Activated CD8-positive, alpha-beta T cell treated with anti-CD3 and anti-CD28 coated beads for 36 hours (primary cell): ENCODE measurements at regions not wholly inside any gene's neighbourhood (a gene's known extent, or its start where the extent isn't known, plus 50 kb on each side); places are given as distances from the start of the nearest gene placed in this dataset.

Source experiments
- ATAC-seq: fragments of 200-7000 bp; cut with Tn5 transposase; one replicate; pipeline ENCODE4 v1.10.0; 2021; ENCODE audit warnings: mild to moderate bottlenecking, moderate library complexity
- CTCF ChIA-PET: fragments of 350-600 bp; sonication (Branson Sonifier 250); formaldehyde crosslinking; loops from one replicate; lab custom pipeline; 2021; ENCODE audit warnings: antibody characterized with exemption; lab: Charles Lee
- POLR2A ChIA-PET: fragments of 350-600 bp; sonication (Branson Sonifier 250); formaldehyde crosslinking; loops from one replicate; lab custom pipeline; 2021; ENCODE audit warnings: antibody characterized with exemption; lab: Charles Lee
- DNase-seq: peaks from one replicate; pipeline ENCODE4 v3.0.0-alpha.2; 2020
- H3K27ac Mint-ChIP-seq: one replicate; pipeline ENCODE4 v1.8.0; 2021; ENCODE audit warnings: mild to moderate bottlenecking, mixed read lengths
- H3K27me3 Mint-ChIP-seq: one replicate; pipeline ENCODE4 v1.8.0; 2021; ENCODE audit warnings: mixed read lengths
- H3K36me3 Mint-ChIP-seq: one replicate; pipeline ENCODE4 v1.8.0; 2021; ENCODE audit warnings: low read depth, mixed read lengths
- H3K4me1 Mint-ChIP-seq: one replicate; pipeline ENCODE4 v1.8.0; 2021; ENCODE audit warnings: low read depth, mixed read lengths
- H3K4me3 Mint-ChIP-seq: one replicate; pipeline ENCODE4 v1.8.0; 2021; ENCODE audit warnings: mild to moderate bottlenecking, moderate library complexity, mixed read lengths
- H3K9me3 Mint-ChIP-seq: one replicate; pipeline ENCODE4 v1.8.0; 2021; ENCODE audit warnings: mixed read lengths
- intact Hi-C: fragments of 100-400 bp; cut with micrococcal nuclease; formaldehyde crosslinking; loops from one replicate; pipeline ENCODE4 v1.10.0; 2022
- TF ChIP-seq, protein P1 (sequence below): fragments of 200-600 bp; IDR thresholded peaks from one replicate; pipeline ENCODE4 v1.8.0; 2022; ENCODE audit warnings: antibody characterized with exemption, mild to moderate bottlenecking

DNA sequence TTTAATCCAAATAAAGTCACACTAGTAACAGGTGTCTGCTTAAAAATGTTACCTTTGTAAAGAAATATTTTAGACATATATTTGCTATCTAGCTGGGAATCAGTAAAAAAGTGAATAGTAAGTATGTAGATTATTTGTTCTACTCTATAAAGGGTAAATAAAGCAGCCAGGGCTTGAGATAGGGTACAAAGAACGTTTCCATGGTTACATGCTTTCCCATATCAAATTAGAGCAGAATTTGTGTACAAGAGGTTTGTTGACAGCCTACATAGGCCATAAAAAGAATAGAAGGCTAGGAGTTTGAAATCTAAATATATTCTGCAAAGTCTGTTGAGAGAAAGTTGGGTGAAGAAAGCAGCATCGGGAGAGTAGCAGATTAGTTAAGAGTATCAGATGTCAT is 160.9 kb upstream of the POU5F2 start:
- H3K27ac Mint-ChIP-seq: no peak overlapping the region
- ChIA-PET POLR2A (no interaction called here), CTCF (interaction anchor here (1.3 to 1.7 kb wide), 2 partner anchors 15 to 27 kb away, joined by 3 read pairs; no protein-coding TSS in a partner anchor)
- H3K36me3 Mint-ChIP-seq: no peaks in the 10 kb centered on the region
- DNase-seq (no peak), ATAC-seq (no peak)
- intact Hi-C loops: no loop called here
- TF ChIP-seq, protein P1, sequence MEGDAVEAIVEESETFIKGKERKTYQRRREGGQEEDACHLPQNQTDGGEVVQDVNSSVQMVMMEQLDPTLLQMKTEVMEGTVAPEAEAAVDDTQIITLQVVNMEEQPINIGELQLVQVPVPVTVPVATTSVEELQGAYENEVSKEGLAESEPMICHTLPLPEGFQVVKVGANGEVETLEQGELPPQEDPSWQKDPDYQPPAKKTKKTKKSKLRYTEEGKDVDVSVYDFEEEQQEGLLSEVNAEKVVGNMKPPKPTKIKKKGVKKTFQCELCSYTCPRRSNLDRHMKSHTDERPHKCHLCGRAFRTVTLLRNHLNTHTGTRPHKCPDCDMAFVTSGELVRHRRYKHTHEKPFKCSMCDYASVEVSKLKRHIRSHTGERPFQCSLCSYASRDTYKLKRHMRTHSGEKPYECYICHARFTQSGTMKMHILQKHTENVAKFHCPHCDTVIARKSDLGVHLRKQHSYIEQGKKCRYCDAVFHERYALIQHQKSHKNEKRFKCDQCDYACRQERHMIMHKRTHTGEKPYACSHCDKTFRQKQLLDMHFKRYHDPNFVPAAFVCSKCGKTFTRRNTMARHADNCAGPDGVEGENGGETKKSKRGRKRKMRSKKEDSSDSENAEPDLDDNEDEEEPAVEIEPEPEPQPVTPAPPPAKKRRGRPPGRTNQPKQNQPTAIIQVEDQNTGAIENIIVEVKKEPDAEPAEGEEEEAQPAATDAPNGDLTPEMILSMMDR: no peak
- no peaks in the 10 kb centered on the region for H3K4me1 Mint-ChIP-seq
- no peaks in the 10 kb centered on the region for H3K27me3 Mint-ChIP-seq
- no peak overlapping the region for H3K4me3 Mint-ChIP-seq
- no peaks in the 10 kb centered on the region for H3K9me3 Mint-ChIP-seq

DNA sequence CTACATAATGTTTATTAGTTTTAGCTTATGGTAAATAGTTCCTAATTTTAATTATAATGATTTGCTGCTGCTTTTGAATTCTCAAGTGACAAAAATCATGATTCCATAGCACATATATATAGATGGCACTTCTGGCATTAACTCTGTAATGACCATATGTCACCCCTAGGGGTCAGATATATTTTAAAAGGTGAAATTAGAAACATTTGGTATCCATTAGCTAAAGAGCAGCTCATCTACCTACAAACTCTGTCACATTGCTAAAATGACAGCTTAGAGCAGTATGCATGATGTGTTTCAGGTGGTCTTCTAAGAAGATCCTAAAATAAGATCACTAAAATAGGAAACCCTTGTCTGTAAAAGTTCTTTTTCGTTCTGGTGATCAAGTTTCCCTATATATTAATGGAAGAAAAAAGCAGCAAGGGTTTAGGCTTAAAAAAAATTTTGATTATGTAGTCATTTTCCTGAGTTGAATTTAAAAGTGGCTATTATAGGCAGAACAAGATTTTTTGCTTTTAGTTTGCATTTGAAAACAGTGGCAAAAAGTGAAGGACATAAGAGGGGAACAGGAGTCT is 157.7 kb upstream of the POU5F2 start:
- no peak overlapping the region for H3K27ac Mint-ChIP-seq
- DNase-seq (no peak), ATAC-seq (peak; percentile 72)
- ChIA-PET CTCF (interaction anchor here (1.0 to 1.9 kb wide), 7 partner anchors 13 to 149 kb away, joined by 3 to 8 read pairs (median 4); no protein-coding TSS in a partner anchor), POLR2A (no interaction called here)
- H3K9me3 Mint-ChIP-seq: no peaks in the 10 kb centered on the region
- no peaks in the 10 kb centered on the region for H3K27me3 Mint-ChIP-seq
- H3K4me1 Mint-ChIP-seq: no peaks in the 10 kb centered on the region
- intact Hi-C loops: no loop called here
- no peak overlapping the region for H3K4me3 Mint-ChIP-seq
- TF ChIP-seq, protein P1: peak; percentile 65
- H3K36me3 Mint-ChIP-seq: no peaks in the 10 kb centered on the region

DNA sequence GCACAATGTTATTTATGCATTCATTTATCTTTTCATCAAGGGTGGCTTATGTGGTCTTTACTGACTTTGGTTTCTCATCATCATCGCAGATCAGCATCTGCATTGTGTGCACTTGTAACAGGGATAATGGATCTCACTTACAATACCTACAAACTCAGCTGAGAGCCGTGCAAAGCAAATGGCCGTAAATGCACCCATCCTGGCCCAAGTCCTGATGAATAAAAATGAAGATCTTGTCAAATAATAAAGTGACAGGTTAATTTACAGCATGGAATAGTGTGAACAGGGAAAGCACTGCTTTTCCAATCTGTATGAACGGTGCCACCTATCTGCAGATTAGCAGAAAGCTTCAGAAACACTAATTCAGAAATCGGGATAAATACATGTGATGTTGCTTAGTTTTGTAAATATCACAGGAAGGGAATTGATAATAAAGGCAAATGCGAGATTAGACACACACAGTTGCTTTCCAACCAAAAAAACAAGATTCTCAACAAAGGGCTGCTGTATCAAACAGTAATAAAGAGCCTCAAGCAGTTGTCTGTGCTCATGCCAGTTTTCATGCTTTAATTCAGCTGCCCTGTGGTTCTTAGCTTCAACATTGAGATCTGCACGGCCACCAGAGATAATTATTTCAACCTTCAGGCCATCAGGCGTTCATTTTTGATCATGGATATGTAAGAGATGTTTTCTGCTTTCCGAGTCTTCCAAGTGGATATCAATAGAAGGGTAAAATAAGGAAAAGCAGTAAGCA is 153.4 kb upstream of the POU5F2 start:
- Mint-ChIP-seq H3K27me3 (no peaks in the 10 kb centered on the region), H3K4me3 (no peak overlapping the region), H3K27ac (no peak overlapping the region), H3K36me3 (no peaks in the 10 kb centered on the region), H3K4me1 (no peaks in the 10 kb centered on the region), H3K9me3 (no peaks in the 10 kb centered on the region)
- ChIA-PET CTCF (interaction anchor here (1.0 kb wide), 1 partner anchor 288 kb away, joined by 3 read pairs; no protein-coding TSS in a partner anchor), POLR2A (no interaction called here)
- TF ChIP-seq, protein P1: peak; percentile 19
- no peak for DNase-seq
- ATAC-seq: no peak
- intact Hi-C loops: no loop called here

DNA sequence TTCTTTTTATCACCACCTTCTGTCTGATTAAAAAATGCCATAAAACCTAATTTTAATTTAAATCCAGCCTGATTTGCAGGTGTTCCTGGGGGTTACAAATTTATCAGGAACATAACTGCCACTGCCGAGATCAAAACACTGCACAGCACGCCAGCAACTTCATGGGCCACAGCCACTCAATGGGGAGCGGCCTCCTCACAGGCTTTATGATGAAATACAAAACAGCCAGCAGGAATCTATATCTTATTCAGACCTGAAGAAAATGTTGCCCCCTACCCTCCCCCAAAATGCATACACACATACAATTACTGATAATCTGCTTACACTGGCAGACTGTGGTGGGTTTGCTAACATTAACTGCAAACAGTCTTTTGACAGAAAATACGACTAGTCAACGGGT is 151.7 kb upstream of the POU5F2 start:
- ATAC-seq: no peak
- ChIA-PET POLR2A (interaction anchor here (1.1 kb wide), 1 partner anchor 298 kb away, joined by 3 read pairs; no protein-coding TSS in a partner anchor), CTCF (interaction anchor here (1.0 kb wide), 1 partner anchor 15 kb away, joined by 3 read pairs; no protein-coding TSS in a partner anchor)
- no peak overlapping the region for H3K27ac Mint-ChIP-seq
- intact Hi-C loops: no loop called here
- H3K36me3 Mint-ChIP-seq: no peaks in the 10 kb centered on the region
- peaks cover 2% of the 10 kb centered on the region for H3K4me1 Mint-ChIP-seq
- DNase-seq: no peak
- H3K27me3 Mint-ChIP-seq: no peaks in the 10 kb centered on the region
- no peaks in the 10 kb centered on the region for H3K9me3 Mint-ChIP-seq
- TF ChIP-seq, protein P1: no peak
- H3K4me3 Mint-ChIP-seq: no peak overlapping the region

DNA sequence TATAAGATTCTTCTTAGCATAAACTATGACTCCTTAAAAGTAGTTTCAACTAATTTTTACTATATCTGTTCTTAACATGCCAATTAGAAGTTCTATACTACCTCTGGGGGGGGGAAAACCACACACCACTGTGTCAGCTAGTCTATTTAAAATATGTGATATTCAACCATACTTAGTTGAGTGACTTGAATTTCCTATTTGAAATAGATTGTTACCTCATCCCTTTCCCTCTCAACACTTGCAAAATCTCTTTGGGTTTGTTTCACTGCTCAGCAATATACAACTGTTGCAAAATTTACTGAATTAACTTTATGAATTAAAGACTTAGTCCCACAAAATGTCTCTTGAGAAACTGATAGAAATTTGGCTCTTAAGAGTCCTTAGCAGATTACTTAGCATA is 151.1 kb upstream of the POU5F2 start:
- Mint-ChIP-seq H3K27ac (no peak overlapping the region), H3K4me1 (peaks cover 7% of the 10 kb centered on the region), H3K27me3 (no peaks in the 10 kb centered on the region), H3K4me3 (no peak overlapping the region), H3K9me3 (no peaks in the 10 kb centered on the region), H3K36me3 (no peaks in the 10 kb centered on the region)
- TF ChIP-seq, protein P1: no peak
- intact Hi-C loops: no loop called here
- ChIA-PET POLR2A (interaction anchor here (1.1 kb wide), 1 partner anchor 298 kb away, joined by 3 read pairs; no protein-coding TSS in a partner anchor), CTCF (no interaction called here)
- DNase-seq (no peak), ATAC-seq (no peak)
